ENCODE measurements at regions not wholly inside any gene's neighbourhood (a gene's known extent, or its start where the extent isn't known, plus 50 kb on each side); places are given as distances from the start of the nearest gene placed in this dataset.
A peak's percentile ranks its signal among the peaks of the same experiment; 100 is the strongest.

- WGBS = no CpG with 5 or more reads among the region's 1 CpG
- Histone ChIP-seq H3K36me3 (ENCODE audit: insufficient read depth, low read length) (no peaks in the 10 kb centered on the region), H3K9me3 (ENCODE audit: insufficient read depth, low read depth, low read length) (no peaks in the 10 kb centered on the region), H3K27me3 (ENCODE audit: insufficient read depth, low read length) (no peaks in the 10 kb centered on the region), H3K4me3 (ENCODE audit: low read length) (no peak overlapping the region), H3K27ac (ENCODE audit: low read depth, low read length) (no peak overlapping the region), H3K4me1 (ENCODE audit: insufficient read depth, low read length) (peaks cover 8% of the 10 kb centered on the region; the same call in 1 of the 2 replicates), H3K9ac (ENCODE audit: low read depth, low read length) (no peak overlapping the region)
Observed at GRCh38 chr12:84741031-84741430, 171.6 kb downstream of the SLC6A15 start.

- no peaks in the 10 kb centered on the region for H3K9me3 ChIP-seq (ENCODE audit: insufficient read depth, low read depth, low read length)
- H3K4me1 ChIP-seq (ENCODE audit: insufficient read depth, low read length) = peaks cover 8% of the 10 kb centered on the region; the same call in 1 of the 2 replicates
- no peak overlapping the region for H3K4me3 ChIP-seq (ENCODE audit: low read length)
- whole genome bisulfite sequencing = 95% methylated on average over 2 of the region's 3 CpGs
- H3K27ac ChIP-seq (ENCODE audit: low read depth, low read length) = no peak overlapping the region
- H3K9ac ChIP-seq (ENCODE audit: low read depth, low read length) = no peak overlapping the region
- H3K36me3 ChIP-seq (ENCODE audit: insufficient read depth, low read length) = no peaks in the 10 kb centered on the region
- no peaks in the 10 kb centered on the region for H3K27me3 ChIP-seq (ENCODE audit: insufficient read depth, low read length)
Observed at GRCh38 chr12:84740602-84741001, 172.0 kb downstream of the SLC6A15 start.

GRCh38 chr12:84738481-84738972 lies 174.1 kb downstream of the SLC6A15 start:
- Histone ChIP-seq H3K4me1 (ENCODE audit: insufficient read depth, low read length) (peaks cover 11% of the 10 kb centered on the region; the same call in 1 of the 2 replicates), H3K36me3 (ENCODE audit: insufficient read depth, low read length) (no peaks in the 10 kb centered on the region), H3K9ac (ENCODE audit: low read depth, low read length) (no peak overlapping the region), H3K27me3 (ENCODE audit: insufficient read depth, low read length) (no peaks in the 10 kb centered on the region), H3K9me3 (ENCODE audit: insufficient read depth, low read depth, low read length) (no peaks in the 10 kb centered on the region), H3K27ac (ENCODE audit: low read depth, low read length) (peak overlapping the region; percentile 57; the same call in 1 of the 2 replicates), H3K4me3 (ENCODE audit: low read length) (no peak overlapping the region)
- 80% methylated on average over 2 of the region's 2 CpGs for WGBS

GRCh38 chr12:84732828-84733340 lies 179.7 kb downstream of the SLC6A15 start:
- Histone ChIP-seq H3K9me3 (ENCODE audit: insufficient read depth, low read depth, low read length) (no peaks in the 10 kb centered on the region), H3K4me1 (ENCODE audit: insufficient read depth, low read length) (peaks cover 31% of the 10 kb centered on the region), H3K4me3 (ENCODE audit: low read length) (no peak overlapping the region), H3K36me3 (ENCODE audit: insufficient read depth, low read length) (no peaks in the 10 kb centered on the region), H3K9ac (ENCODE audit: low read depth, low read length) (no peak overlapping the region), H3K27me3 (ENCODE audit: insufficient read depth, low read length) (no peaks in the 10 kb centered on the region), H3K27ac (ENCODE audit: low read depth, low read length) (no peak overlapping the region)
- WGBS = 89% methylated on average over 1 of the region's 2 CpGs

DNA sequence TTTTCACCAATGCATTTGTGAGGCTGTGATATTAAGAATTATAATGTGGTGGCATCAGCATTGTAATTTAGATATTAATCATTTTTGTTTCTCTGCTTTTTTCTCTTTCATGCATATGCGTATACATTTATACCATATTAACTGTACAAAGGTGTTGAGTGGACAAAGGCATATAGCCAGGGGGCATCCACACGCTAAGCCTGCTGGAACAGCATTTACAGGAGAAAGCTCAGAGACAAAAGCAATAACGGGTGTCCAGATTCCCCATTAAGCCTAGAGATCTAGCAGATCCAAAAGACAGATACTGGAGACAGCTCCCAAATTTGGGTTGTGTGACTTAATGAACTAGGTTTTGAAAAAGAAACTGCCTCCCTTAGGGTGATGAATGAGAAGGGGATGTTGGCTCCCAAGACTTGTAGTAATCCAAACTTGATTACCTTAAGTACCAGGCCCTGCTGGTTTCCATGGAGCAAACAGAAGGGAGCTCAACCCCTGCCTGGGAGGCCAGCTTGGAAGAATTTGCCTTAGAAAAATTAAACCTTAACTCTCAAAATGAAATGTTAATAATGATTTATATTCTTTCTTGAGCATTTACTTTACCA lies 181.9 kb downstream of the SLC6A15 start:
- no peak overlapping the region for H3K4me3 ChIP-seq (ENCODE audit: low read length)
- H3K9me3 ChIP-seq (ENCODE audit: insufficient read depth, low read depth, low read length) = no peaks in the 10 kb centered on the region
- no peak overlapping the region for H3K27ac ChIP-seq (ENCODE audit: low read depth, low read length)
- WGBS = 62% methylated on average over 2 of the region's 3 CpGs
- no peak overlapping the region for H3K9ac ChIP-seq (ENCODE audit: low read depth, low read length)
- H3K4me1 ChIP-seq (ENCODE audit: insufficient read depth, low read length) = peaks cover 38% of the 10 kb centered on the region
- no peaks in the 10 kb centered on the region for H3K27me3 ChIP-seq (ENCODE audit: insufficient read depth, low read length)
- no peaks in the 10 kb centered on the region for H3K36me3 ChIP-seq (ENCODE audit: insufficient read depth, low read length)

- Histone ChIP-seq H3K36me3 (ENCODE audit: insufficient read depth, low read length) (no peaks in the 10 kb centered on the region), H3K9ac (ENCODE audit: low read depth, low read length) (no peak overlapping the region), H3K4me1 (ENCODE audit: insufficient read depth, low read length) (peaks cover 48% of the 10 kb centered on the region), H3K27me3 (ENCODE audit: insufficient read depth, low read length) (no peaks in the 10 kb centered on the region), H3K27ac (ENCODE audit: low read depth, low read length) (no peak overlapping the region), H3K4me3 (ENCODE audit: low read length) (no peak overlapping the region), H3K9me3 (ENCODE audit: insufficient read depth, low read depth, low read length) (no peaks in the 10 kb centered on the region)
- 65% methylated on average over 3 of the region's 3 CpGs for WGBS
Observed at GRCh38 chr12:84727961-84728360, 184.6 kb downstream of the SLC6A15 start.

GRCh38 chr12:84726780-84727179 lies 185.8 kb downstream of the SLC6A15 start:
- Histone ChIP-seq H3K4me3 (ENCODE audit: low read length) (no peak overlapping the region), H3K9me3 (ENCODE audit: insufficient read depth, low read depth, low read length) (no peaks in the 10 kb centered on the region), H3K4me1 (ENCODE audit: insufficient read depth, low read length) (peaks cover 45% of the 10 kb centered on the region), H3K27ac (ENCODE audit: low read depth, low read length) (no peak overlapping the region), H3K27me3 (ENCODE audit: insufficient read depth, low read length) (no peaks in the 10 kb centered on the region), H3K9ac (ENCODE audit: low read depth, low read length) (no peak overlapping the region), H3K36me3 (ENCODE audit: insufficient read depth, low read length) (no peaks in the 10 kb centered on the region)
- 100% methylated on average over 1 of the region's 2 CpGs for WGBS

DNA sequence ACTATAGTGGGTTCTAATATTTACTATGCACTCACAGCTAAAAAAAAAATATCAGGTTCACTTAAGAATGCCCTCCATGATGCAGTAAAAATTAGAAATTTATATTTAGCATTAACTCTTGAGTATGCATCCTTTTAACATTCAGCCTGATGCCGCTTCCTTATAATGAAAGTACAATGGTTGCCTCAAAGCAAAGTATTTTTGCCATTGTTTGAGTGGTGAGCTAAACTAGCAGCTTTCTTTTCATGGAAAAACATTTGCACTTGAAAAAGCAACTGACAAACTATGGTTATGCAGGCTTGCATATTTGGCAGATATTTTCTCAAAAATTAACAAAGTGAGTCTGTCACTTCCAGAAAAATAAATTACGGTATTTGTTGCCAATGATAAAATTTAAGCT lies 188.6 kb downstream of the SLC6A15 start:
- Histone ChIP-seq H3K27me3 (ENCODE audit: insufficient read depth, low read length) (no peaks in the 10 kb centered on the region), H3K9ac (ENCODE audit: low read depth, low read length) (no peak overlapping the region), H3K9me3 (ENCODE audit: insufficient read depth, low read depth, low read length) (no peaks in the 10 kb centered on the region), H3K36me3 (ENCODE audit: insufficient read depth, low read length) (no peaks in the 10 kb centered on the region), H3K27ac (ENCODE audit: low read depth, low read length) (no peak overlapping the region; the same call in 1 of the 2 replicates), H3K4me3 (ENCODE audit: low read length) (no peak overlapping the region), H3K4me1 (ENCODE audit: insufficient read depth, low read length) (peaks cover 34% of the 10 kb centered on the region)
- 71% methylated on average over 1 of the region's 2 CpGs for WGBS

- peaks cover 19% of the 10 kb centered on the region for H3K4me1 ChIP-seq (ENCODE audit: insufficient read depth, low read length)
- no peaks in the 10 kb centered on the region for H3K36me3 ChIP-seq (ENCODE audit: insufficient read depth, low read length)
- no peaks in the 10 kb centered on the region for H3K9me3 ChIP-seq (ENCODE audit: insufficient read depth, low read depth, low read length)
- H3K4me3 ChIP-seq (ENCODE audit: low read length) = no peak overlapping the region
- 98% methylated on average over 1 of the region's 1 CpG for WGBS
- no peaks in the 10 kb centered on the region for H3K27me3 ChIP-seq (ENCODE audit: insufficient read depth, low read length)
- H3K27ac ChIP-seq (ENCODE audit: low read depth, low read length) = no peak overlapping the region
- H3K9ac ChIP-seq (ENCODE audit: low read depth, low read length) = no peak overlapping the region
Observed at GRCh38 chr12:84719997-84720396, 192.6 kb downstream of the SLC6A15 start.

- H3K9me3 ChIP-seq (ENCODE audit: insufficient read depth, low read depth, low read length) = no peaks in the 10 kb centered on the region
- H3K36me3 ChIP-seq (ENCODE audit: insufficient read depth, low read length) = no peaks in the 10 kb centered on the region
- H3K4me3 ChIP-seq (ENCODE audit: low read length) = no peak overlapping the region
- no peak overlapping the region for H3K9ac ChIP-seq (ENCODE audit: low read depth, low read length)
- no peaks in the 10 kb centered on the region for H3K27me3 ChIP-seq (ENCODE audit: insufficient read depth, low read length)
- H3K27ac ChIP-seq (ENCODE audit: low read depth, low read length) = no peak overlapping the region
- peaks cover 11% of the 10 kb centered on the region for H3K4me1 ChIP-seq (ENCODE audit: insufficient read depth, low read length)
Observed at GRCh38 chr12:84718906-84719305, 193.7 kb downstream of the SLC6A15 start.

DNA sequence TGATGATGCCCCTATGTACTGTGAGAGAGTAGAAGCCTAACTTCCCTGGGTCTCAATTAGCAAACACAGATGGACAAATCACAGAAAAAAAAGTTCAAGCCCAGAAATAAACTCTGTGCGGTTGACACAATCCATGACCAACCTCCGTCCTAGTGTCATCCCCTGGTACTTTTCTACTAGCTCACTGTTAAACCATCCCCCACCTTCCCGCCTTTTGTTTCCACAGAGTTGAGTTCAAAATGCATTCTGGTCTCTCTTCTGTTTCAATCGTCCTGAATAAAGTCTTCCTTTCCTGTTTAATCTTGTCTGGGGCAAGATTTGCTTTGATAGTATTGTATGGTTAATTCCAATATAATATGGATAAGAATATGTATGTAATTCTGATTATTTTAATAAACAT lies 199.9 kb downstream of the SLC6A15 start:
- Histone ChIP-seq H3K4me3 (ENCODE audit: low read length) (no peak overlapping the region), H3K4me1 (ENCODE audit: insufficient read depth, low read length) (peaks cover 7% of the 10 kb centered on the region)
- WGBS = 83% methylated on average over 4 of the region's 4 CpGs

DNA sequence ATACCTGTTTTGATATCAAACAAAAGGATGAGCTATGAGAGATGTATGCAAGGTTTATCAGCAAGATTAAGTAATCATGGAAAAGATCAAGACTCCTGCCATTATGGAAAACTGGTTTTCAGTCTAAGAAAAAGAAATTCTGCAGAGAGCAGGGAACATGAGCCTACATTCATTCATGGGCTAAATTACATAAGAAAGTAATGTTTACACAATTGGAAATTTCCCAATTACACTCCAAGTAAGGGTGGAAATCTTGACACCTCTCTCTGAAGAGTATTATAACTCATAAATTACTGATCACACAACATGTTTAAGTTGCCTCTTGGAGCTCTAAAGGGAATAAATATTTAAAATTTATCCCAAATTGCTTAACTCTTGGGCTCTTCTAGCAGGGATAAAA lies 206.2 kb downstream of the SLC6A15 start:
- Histone ChIP-seq H3K4me3 (ENCODE audit: low read length) (no peak overlapping the region), H3K4me1 (ENCODE audit: insufficient read depth, low read length) (peaks cover 35% of the 10 kb centered on the region), H3K27ac (ENCODE audit: low read depth, low read length) (no peak overlapping the region), H3K27me3 (ENCODE audit: insufficient read depth, low read length) (no peaks in the 10 kb centered on the region), H3K9ac (ENCODE audit: low read depth, low read length) (no peak overlapping the region), H3K9me3 (ENCODE audit: insufficient read depth, low read depth, low read length) (no peaks in the 10 kb centered on the region), H3K36me3 (ENCODE audit: insufficient read depth, low read length) (no peaks in the 10 kb centered on the region)

More for the DNA sequence above, 199.9 kb downstream of the SLC6A15 start:
- no peak overlapping the region for H3K9ac ChIP-seq (ENCODE audit: low read depth, low read length)
- H3K27ac ChIP-seq (ENCODE audit: low read depth, low read length) = no peak overlapping the region
- no peaks in the 10 kb centered on the region for H3K36me3 ChIP-seq (ENCODE audit: insufficient read depth, low read length)
- H3K27me3 ChIP-seq (ENCODE audit: insufficient read depth, low read length) = no peaks in the 10 kb centered on the region
- no peaks in the 10 kb centered on the region for H3K9me3 ChIP-seq (ENCODE audit: insufficient read depth, low read depth, low read length)

Data from HUES64 (cell line).